IMR-90 (cell line): ENCODE measurements at regions not wholly inside any gene's neighbourhood (a gene's known extent, or its start where the extent isn't known, plus 50 kb on each side); places are given as distances from the start of the nearest gene placed in this dataset.

Source experiments
- ATAC-seq: fragments of 200-7000 bp; cut with Tn5 transposase; 2 replicates; pipeline ENCODE4 v1.9.1; 2020; ENCODE audit warnings: low read depth, mild to moderate bottlenecking, moderate library complexity
- BruUV-seq: library from RNA; stranded (reverse); fragments of 400-500 nt; replicated peaks from 2 replicates; lab custom pipeline; 2021; lab: Mats Ljungman, UMichigan
- CTCF ChIA-PET: fragments of 300-600 bp; formaldehyde crosslinking; extraction: SDS; loops from one replicate; lab custom pipeline; 2021; ENCODE audit warnings: antibody characterized with exemption; lab: Yijun Ruan, JAX
- POLR2A ChIA-PET: fragments of 300-600 bp; sonication (Branson Sonifier 250); formaldehyde crosslinking; loops from one replicate; lab custom pipeline; 2022; ENCODE audit warnings: antibody characterized with exemption; ENCODE audit not compliant: unreplicated experiment; lab: Charles Lee
- DNase-seq: peaks from one replicate; pipeline ENCODE4 v3.0.0; 2013
- H2AFZ ChIP-seq: replicated peaks from 2 replicates; pipeline ENCODE3; 2013; ENCODE audit warnings: low read length, mild to moderate bottlenecking; ENCODE audit not compliant: poor library complexity
- H2AK5ac ChIP-seq: 2 replicates; pipeline ENCODE4 v1.6.1; 2013; ENCODE audit warnings: low read depth, low read length, inconsistent platforms
- H2AK9ac ChIP-seq: replicated peaks from 2 replicates; pipeline ENCODE3; 2013; ENCODE audit warnings: mild to moderate bottlenecking, low read depth, low read length, moderate library complexity; ENCODE audit not compliant: poor library complexity
- H2BK120ac ChIP-seq: 2 replicates; pipeline ENCODE4 v1.6.1; 2013; ENCODE audit warnings: low read depth, low read length, inconsistent platforms
- H2BK15ac ChIP-seq: 3 replicates; pipeline ENCODE4 v1.6.1; 2013; ENCODE audit warnings: low read depth, low read length, inconsistent platforms
- H2BK20ac ChIP-seq: 2 replicates; pipeline ENCODE4 v1.6.1; 2013; ENCODE audit warnings: low read depth, mild to moderate bottlenecking, inconsistent platforms, low read length, moderate library complexity
- H2BK5ac ChIP-seq: 2 replicates; pipeline ENCODE4 v1.6.1; 2013; ENCODE audit warnings: mild to moderate bottlenecking, low read depth, low read length, inconsistent platforms; ENCODE audit not compliant: poor library complexity, severe bottlenecking
- H3K14ac ChIP-seq: replicated peaks from 2 replicates; pipeline ENCODE4 v1.6.1; 2013; ENCODE audit warnings: low read depth, low read length, inconsistent platforms
- H3K18ac ChIP-seq: 2 replicates; pipeline ENCODE4 v1.6.1; 2013; ENCODE audit warnings: low read depth, low read length, control low read depth
- H3K23ac ChIP-seq: 2 replicates; pipeline ENCODE4 v1.6.1; 2013; ENCODE audit warnings: low read depth, low read length, inconsistent platforms
- H3K27ac ChIP-seq: 2 replicates; pipeline ENCODE4 v1.5.1; 2013; ENCODE audit warnings: mild to moderate bottlenecking, control low read depth, low read length; ENCODE audit not compliant: insufficient read depth
- H3K27me3 ChIP-seq: 2 replicates; pipeline ENCODE4 v1.6.1; 2013; ENCODE audit warnings: low read length; ENCODE audit not compliant: control insufficient read depth, insufficient read depth
- H3K36me3 ChIP-seq: 2 replicates; pipeline ENCODE4 v1.6.1; 2013; ENCODE audit warnings: low read length, mixed read lengths; ENCODE audit not compliant: control insufficient read depth, insufficient read depth
- H3K4ac ChIP-seq: 2 replicates; pipeline ENCODE4 v1.6.1; 2013; ENCODE audit warnings: low read depth, low read length, inconsistent platforms
- H3K4me1 ChIP-seq: 2 replicates; pipeline ENCODE4 v1.6.1; 2013; ENCODE audit warnings: low read length, mixed read lengths; ENCODE audit not compliant: control insufficient read depth, insufficient read depth
- H3K4me2 ChIP-seq: 2 replicates; pipeline ENCODE4 v1.6.1; 2013; ENCODE audit warnings: low read depth, mild to moderate bottlenecking, control low read depth, low read length, moderate library complexity
- H3K4me3 ChIP-seq: 2 replicates; pipeline ENCODE4 v1.5.1; 2013; ENCODE audit warnings: low read depth, mild to moderate bottlenecking, control low read depth, low read length, moderate library complexity; ENCODE audit not compliant: insufficient read depth
- H3K56ac ChIP-seq: 2 replicates; pipeline ENCODE4 v1.6.1; 2013; ENCODE audit warnings: low read length, inconsistent platforms; ENCODE audit not compliant: insufficient read depth; ENCODE audit errors: extremely low read depth
- H3K79me1 ChIP-seq, 2 experiments: 2 replicates each; pipeline ENCODE4 v1.6.1; 2013; ENCODE audit warnings: low read length in 2 of 2, inconsistent platforms in 1 of 2, low read depth in 1 of 2
- H3K9ac ChIP-seq: 2 replicates; pipeline ENCODE4 v1.6.1; 2013; ENCODE audit warnings: low read depth, low read length, control low read depth
- H3K9me1 ChIP-seq: 2 replicates; pipeline ENCODE4 v1.6.1; 2013; ENCODE audit warnings: low read length, inconsistent platforms; ENCODE audit not compliant: insufficient read depth
- H3K9me3 ChIP-seq: 2 replicates; pipeline ENCODE4 v1.6.1; 2013; ENCODE audit warnings: low read length; ENCODE audit not compliant: control insufficient read depth, insufficient read depth
- H4K20me1 ChIP-seq: 2 replicates; pipeline ENCODE4 v1.6.1; 2013; ENCODE audit warnings: low read length, inconsistent platforms; ENCODE audit not compliant: insufficient read depth
- H4K5ac ChIP-seq: 2 replicates; pipeline ENCODE4 v1.6.1; 2013; ENCODE audit warnings: mild to moderate bottlenecking, low read depth, low read length, control low read depth
- H4K8ac ChIP-seq, 2 experiments: 2 replicates each; pipeline ENCODE4 v1.6.1; 2013; ENCODE audit warnings: low read depth in 2 of 2, low read length in 2 of 2, control low read depth in 1 of 2, inconsistent platforms in 1 of 2
- H4K91ac ChIP-seq: 2 replicates; pipeline ENCODE4 v1.6.1; 2013; ENCODE audit warnings: low read depth, low read length, inconsistent platforms; ENCODE audit not compliant: insufficient read depth
- POLR2A ChIP-seq: IDR thresholded peaks from 2 replicates; pipeline ENCODE4 v1.6.1; 2012; ENCODE audit warnings: mild to moderate bottlenecking, low read depth, low read length
- USF2 ChIP-seq: fragments of 150-350 bp; IDR thresholded peaks from 2 replicates; pipeline ENCODE4 v1.6.1; 2017; ENCODE audit warnings: mild to moderate bottlenecking, antibody characterized with exemption, low read length, low read depth
- dilution Hi-C: fragments of 300-500 bp; cut with HindIII; formaldehyde crosslinking; loops from one replicate; pipeline ENCODE4 v1.14.3; 2018; ENCODE audit warnings: low sequenced_read_pairs; ENCODE audit not compliant: unreplicated experiment
- in situ Hi-C: fragments of 300-500 bp; cut with MboI; formaldehyde crosslinking; loops from 3 replicates; pipeline ENCODE4 v1.14.3; 2019; ENCODE audit warnings: low sequenced_read_pairs, inconsistent platforms, mixed read lengths
- intact Hi-C: fragments of 100-400 bp; cut with micrococcal nuclease; formaldehyde crosslinking; loops from 2 replicates; pipeline ENCODE4 v1.10.0; 2022

GRCh38 chr2:175872721-175873120 is 129.3 kb downstream of the LNPK start:
- H3K79me1 ChIP-seq: no peaks in the 10 kb centered on the region
- H3K23ac ChIP-seq: no peak overlapping the region
- no peak overlapping the region for H2BK15ac ChIP-seq
- no TSS peak for BruUV-seq
- peak overlapping the region; percentile 71 for H2AFZ ChIP-seq
- no peaks in the 10 kb centered on the region for H3K9me3 ChIP-seq
- no peak overlapping the region for H4K8ac ChIP-seq
- in situ Hi-C loops (no loop called here), dilution Hi-C loops (no loop called here), intact Hi-C loops (no loop called here)
- no peak overlapping the region for H3K56ac ChIP-seq
- H4K91ac ChIP-seq: no peak overlapping the region
- no peak overlapping the region for H3K14ac ChIP-seq
- no peak overlapping the region for H3K4ac ChIP-seq
- ChIA-PET POLR2A (no interaction called here), CTCF (no interaction called here)
- no peaks in the 10 kb centered on the region for H3K36me3 ChIP-seq
- no peaks in the 10 kb centered on the region for H3K9me1 ChIP-seq
- H3K4me3 ChIP-seq: no peak overlapping the region
- H3K9ac ChIP-seq: no peak overlapping the region
- no peak overlapping the region for H2BK20ac ChIP-seq
- TF ChIP-seq POLR2A: no peak
- no peak for TF ChIP-seq USF2
- H3K27ac ChIP-seq: no peak overlapping the region
- H3K27me3 ChIP-seq: no peaks in the 10 kb centered on the region
- H3K4me1 ChIP-seq: peaks cover 3% of the 10 kb centered on the region; the same call in 1 of the 2 replicates
- H2BK5ac ChIP-seq: no peak overlapping the region
- no peak overlapping the region for H3K4me2 ChIP-seq
- DNase-seq: peak; percentile 59
- H2AK9ac ChIP-seq: no peak overlapping the region
- H3K18ac ChIP-seq: no peak overlapping the region
- H4K5ac ChIP-seq: no peak overlapping the region
- no peak overlapping the region for H2BK120ac ChIP-seq
- H2AK5ac ChIP-seq: no peak overlapping the region
- ATAC-seq: peak; percentile 32; the same call in 1 of the 2 replicates
- no peaks in the 10 kb centered on the region for H4K20me1 ChIP-seq
